RWPE1 (cell line): ENCODE measurements at regions not wholly inside any gene's neighbourhood (a gene's known extent, or its start where the extent isn't known, plus 50 kb on each side); places are given as distances from the start of the nearest gene placed in this dataset.

Experiments used
- CTCF ChIA-PET: fragments of 350-600 bp; sonication (Branson Sonifier 250); formaldehyde crosslinking; extraction: SDS; loops from one replicate; lab custom pipeline; 2021; lab: Yijun Ruan, JAX
- POLR2A ChIA-PET: fragments of 400-600 bp; formaldehyde crosslinking; extraction: SDS; loops from one replicate; lab custom pipeline; 2020; ENCODE audit warnings: antibody characterized with exemption; ENCODE audit not compliant: low non-redundant PET; lab: Yijun Ruan, JAX
- DNase-seq: peaks from one replicate; pipeline ENCODE4 v3.0.0; 2012; ENCODE audit warnings: low spot score
- H3K27ac ChIP-seq: fragments of 450-650 bp; 2 replicates; pipeline ENCODE4 v1.5.1; 2017
- TF ChIP-seq, protein P1 (sequence below): fragments of 450-650 bp; conservative IDR thresholded peaks from 2 replicates; pipeline ENCODE4 v1.5.1; 2017; ENCODE audit warnings: low read depth, mild to moderate bottlenecking

DNA sequence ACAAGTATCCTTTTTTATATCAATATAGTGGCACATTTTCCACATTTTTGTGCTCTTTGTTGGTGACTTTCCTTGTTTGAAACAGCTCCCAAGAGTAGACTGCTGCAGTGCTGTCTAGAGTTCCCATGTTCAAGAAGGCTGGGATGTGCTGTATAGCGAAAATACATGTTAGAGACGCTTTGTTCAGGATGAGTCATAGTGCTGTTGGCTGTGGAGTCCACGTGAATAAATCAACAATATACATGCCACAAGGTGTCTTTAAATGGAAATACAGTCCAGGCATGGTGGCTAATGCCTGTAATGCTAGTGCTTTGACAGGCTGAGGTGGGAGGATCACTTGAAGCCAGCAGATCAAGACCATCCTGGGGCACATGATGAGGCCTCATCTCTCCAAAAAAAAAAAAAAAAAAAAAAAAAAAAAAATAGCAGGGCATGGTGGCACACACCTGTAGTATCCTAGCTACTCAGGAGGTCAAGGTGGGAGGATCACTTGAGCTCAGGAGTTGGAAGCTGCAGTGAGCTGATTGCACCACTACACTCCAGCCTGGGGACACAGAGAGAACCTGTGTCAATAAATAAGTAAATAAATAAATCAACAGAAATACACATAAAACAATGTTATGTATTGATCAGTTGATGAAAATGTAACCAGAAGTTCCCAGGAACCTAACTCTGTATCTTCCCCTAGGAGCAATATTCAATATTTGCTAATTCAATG, 256.8 kb upstream of the STS start:
- ChIA-PET CTCF (no interaction called here), POLR2A (no interaction called here)
- TF ChIP-seq, protein P1, sequence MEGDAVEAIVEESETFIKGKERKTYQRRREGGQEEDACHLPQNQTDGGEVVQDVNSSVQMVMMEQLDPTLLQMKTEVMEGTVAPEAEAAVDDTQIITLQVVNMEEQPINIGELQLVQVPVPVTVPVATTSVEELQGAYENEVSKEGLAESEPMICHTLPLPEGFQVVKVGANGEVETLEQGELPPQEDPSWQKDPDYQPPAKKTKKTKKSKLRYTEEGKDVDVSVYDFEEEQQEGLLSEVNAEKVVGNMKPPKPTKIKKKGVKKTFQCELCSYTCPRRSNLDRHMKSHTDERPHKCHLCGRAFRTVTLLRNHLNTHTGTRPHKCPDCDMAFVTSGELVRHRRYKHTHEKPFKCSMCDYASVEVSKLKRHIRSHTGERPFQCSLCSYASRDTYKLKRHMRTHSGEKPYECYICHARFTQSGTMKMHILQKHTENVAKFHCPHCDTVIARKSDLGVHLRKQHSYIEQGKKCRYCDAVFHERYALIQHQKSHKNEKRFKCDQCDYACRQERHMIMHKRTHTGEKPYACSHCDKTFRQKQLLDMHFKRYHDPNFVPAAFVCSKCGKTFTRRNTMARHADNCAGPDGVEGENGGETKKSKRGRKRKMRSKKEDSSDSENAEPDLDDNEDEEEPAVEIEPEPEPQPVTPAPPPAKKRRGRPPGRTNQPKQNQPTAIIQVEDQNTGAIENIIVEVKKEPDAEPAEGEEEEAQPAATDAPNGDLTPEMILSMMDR, result no peak
- DNase-seq, result no peak
- no peak overlapping the region for H3K27ac ChIP-seq

DNA sequence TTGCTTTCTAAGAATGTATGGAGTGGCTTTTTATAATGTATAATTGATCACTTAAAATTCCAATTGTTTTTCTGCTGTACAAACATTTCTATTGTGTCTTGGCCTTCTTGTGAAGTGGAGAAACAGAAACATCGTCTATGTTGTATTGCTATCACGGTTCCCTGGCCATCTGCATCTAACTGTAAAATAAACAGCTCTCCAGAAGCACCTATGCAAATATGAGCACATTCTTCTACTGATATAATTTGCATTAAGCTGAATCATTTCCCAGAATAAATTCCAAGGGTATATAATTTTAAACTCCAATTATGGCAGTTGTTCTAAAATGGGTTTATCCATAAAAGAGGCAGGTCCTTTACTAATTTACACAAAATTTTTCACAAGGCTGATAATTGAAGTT, 261.6 kb upstream of the STS start:
- CTCF ChIA-PET, result no interaction called here

DNA sequence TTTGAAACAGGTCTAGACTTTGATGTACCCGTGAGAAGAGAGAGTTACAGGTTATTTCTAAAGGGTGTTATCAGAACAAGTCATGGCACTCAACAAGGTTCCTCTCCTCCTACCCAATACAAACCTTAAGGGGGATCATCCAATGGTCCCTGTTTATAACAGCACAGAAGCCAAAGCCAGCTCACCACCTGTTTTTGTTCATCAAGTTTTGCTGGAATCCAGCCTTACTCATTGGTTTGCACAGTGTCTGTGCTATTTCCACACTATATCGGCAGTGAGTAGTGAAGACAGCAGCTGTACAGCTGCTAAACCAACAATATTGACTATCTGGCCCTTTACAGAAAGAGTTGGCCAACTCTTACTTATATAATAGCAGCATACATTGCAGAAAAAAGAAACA, 262.1 kb upstream of the STS start:
- no peak for DNase-seq
- TF ChIP-seq, protein P1, result no peak
- ChIA-PET CTCF (no interaction called here), POLR2A (no interaction called here)
- H3K27ac ChIP-seq, result no peak overlapping the region

More for the DNA sequence above, 261.6 kb upstream of the STS start:
- H3K27ac ChIP-seq, result no peak overlapping the region
- DNase-seq, result no peak
- TF ChIP-seq, protein P1, result no peak
- POLR2A ChIA-PET, result no interaction called here

DNA sequence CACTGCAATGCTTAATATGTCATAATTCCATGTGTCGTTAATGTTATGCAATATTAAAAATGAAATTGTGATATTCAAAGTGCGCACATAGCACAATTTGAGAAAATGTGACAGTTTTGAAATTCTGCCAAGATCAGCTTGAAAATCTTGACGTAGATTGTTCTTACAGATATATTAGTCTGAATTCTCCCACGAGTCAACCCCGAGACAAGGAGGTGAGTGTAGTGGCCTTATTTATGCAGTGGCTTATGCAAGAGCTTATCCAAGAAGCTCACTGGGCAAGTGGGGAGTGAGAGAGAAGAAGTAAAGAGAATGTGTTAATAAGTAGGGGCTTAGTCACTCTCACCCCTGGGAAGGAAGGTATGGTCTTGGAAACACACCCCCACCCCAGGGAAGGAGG, 286.1 kb upstream of the STS start:
- CTCF ChIA-PET, result no interaction called here
- no peak overlapping the region for H3K27ac ChIP-seq
- TF ChIP-seq, protein P1, result no peak
- POLR2A ChIA-PET, result no interaction called here
- DNase-seq, result no peak

DNA sequence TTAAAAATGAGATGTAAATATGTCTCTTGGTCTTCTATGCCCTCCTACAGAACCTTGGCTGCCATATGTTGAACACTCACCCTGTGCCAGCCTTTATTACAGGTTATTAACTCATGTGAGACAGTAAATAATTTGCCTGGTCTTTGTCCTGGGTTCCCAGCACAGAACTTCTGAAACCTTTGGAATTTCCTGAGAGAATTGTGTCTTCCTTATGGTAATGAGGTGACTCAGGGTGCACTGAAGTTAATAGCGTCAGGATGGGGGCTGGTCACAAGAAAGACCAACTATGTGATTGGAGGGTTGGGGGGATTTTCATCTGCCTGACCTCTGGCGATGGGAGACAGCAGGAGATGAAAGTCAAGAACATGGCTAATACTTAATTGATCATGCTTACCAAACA, 289.8 kb upstream of the STS start:
- TF ChIP-seq, protein P1, result no peak
- ChIA-PET CTCF (no interaction called here), POLR2A (no interaction called here)
- no peak overlapping the region for H3K27ac ChIP-seq
- no peak for DNase-seq

DNA sequence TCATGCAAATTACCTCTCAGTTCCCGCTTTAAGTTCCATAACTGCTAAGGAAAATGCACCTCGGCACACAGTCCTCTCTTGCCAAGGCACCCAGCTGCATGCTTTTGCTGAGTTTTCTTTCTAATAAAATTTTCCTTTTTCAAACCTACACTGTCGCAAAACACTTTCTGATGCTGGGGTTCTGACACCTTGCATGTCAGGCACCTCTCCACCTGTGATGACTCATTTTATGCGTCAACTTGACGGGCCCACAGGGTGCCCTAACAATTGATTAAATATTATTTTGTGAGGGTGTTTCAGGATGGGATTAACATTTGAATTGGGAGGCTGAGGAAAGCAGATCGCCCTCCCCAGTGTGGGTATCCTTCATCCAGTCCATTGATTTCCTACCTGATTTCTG, 291.0 kb upstream of the STS start:
- CTCF ChIA-PET, result no interaction called here
- no peak overlapping the region for H3K27ac ChIP-seq
- TF ChIP-seq, protein P1, result no peak
- DNase-seq, result no peak
- POLR2A ChIA-PET, result no interaction called here

DNA sequence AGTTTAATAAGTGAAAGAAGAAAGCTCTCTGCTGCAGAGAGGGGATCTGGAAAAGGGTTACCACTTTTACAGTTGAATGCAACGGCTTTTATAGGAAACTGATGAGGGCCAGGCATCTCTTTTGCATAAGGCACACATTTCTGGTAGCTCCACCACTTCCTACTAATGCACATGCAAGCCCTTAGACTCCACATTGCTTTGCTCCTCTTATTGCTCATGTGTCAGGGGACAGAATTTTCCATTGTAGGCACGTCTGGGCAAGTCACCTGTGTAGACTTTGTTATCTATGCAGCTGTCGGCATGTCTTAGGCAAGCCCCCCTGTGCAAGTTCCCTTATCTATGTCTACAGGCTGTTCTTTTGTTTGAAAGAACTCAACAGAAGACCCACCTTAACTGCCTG, 294.6 kb upstream of the STS start:
- CTCF ChIA-PET, result no interaction called here
- no peak overlapping the region for H3K27ac ChIP-seq
- POLR2A ChIA-PET, result no interaction called here
- TF ChIP-seq, protein P1, result no peak
- no peak for DNase-seq
